Gastroesophageal sphincter (tissue), 4 donors: ENCODE measurements at regions not wholly inside any gene's neighbourhood (a gene's known extent, or its start where the extent isn't known, plus 50 kb on each side); places are given as distances from the start of the nearest gene placed in this dataset.
"Not testable (repeated sequence)": the region's sequence is repeated elsewhere in the genome, so short reads cannot be mapped to it uniquely, and the experiment has no call there.

Source experiments
- ATAC-seq: fragments of 150-250 bp; one replicate; pipeline ENCODE4 v1.9.1; 2016; ENCODE audit warnings: mild to moderate bottlenecking, moderate library complexity
- H3K27ac ChIP-seq, 4 donors: fragments of 200-600 bp; sonication (generic) in 3 of 4; 1 replicate in 3 of 4; 2 replicates in 1 of 4; pipeline ENCODE4 v1.5.1; 2016 to 2019
- H3K27me3 ChIP-seq: fragments of 200-600 bp; sonication (generic); one replicate; pipeline ENCODE4 v1.5.1; 2019
- H3K36me3 ChIP-seq, 2 donors: fragments of 200-600 bp; sonication (generic); one replicate each; pipeline ENCODE4 v1.5.1; 2019; ENCODE audit warnings: control low read depth in 1 of 2
- H3K4me1 ChIP-seq, 3 donors: fragments of 200-600 bp; sonication (generic); 1 replicate in 2 of 3; 2 replicates in 1 of 3; pipeline ENCODE4 v1.5.1; 2016 to 2019; ENCODE audit warnings: control low read depth in 2 of 3
- H3K4me3 ChIP-seq, 2 donors: fragments of 200-600 bp; sonication (generic); one replicate each; pipeline ENCODE4 v1.5.1; 2019; ENCODE audit warnings: mild to moderate bottlenecking in 1 of 2, moderate library complexity in 1 of 2
- H3K9me3 ChIP-seq, 3 donors: fragments of 200-600 bp; sonication (generic); one replicate each; pipeline ENCODE4 v1.5.1; 2017 to 2019; ENCODE audit warnings: control low read depth in 2 of 3
- EP300 ChIP-seq: sonication (generic); formaldehyde crosslinking; IDR thresholded peaks from one replicate; pipeline ENCODE4 v1.6.1; 2017; ENCODE audit warnings: antibody characterized with exemption, mild to moderate bottlenecking
- POLR2A ChIP-seq, 2 donors: fragments of 450-650 bp; IDR thresholded peaks; one replicate each; pipeline ENCODE4 v1.6.1; 2017; ENCODE audit warnings: antibody characterized with exemption in 2 of 2, mild to moderate bottlenecking in 2 of 2, moderate library complexity in 1 of 2
- POLR2AphosphoS5 ChIP-seq: sonication (generic); formaldehyde crosslinking; IDR thresholded peaks from one replicate; pipeline ENCODE4 v1.6.1; 2017; ENCODE audit warnings: antibody characterized with exemption
- WGBS, 2 donors: methylation state at CpG; one replicate each; pipeline ENCODE4 v1.1.5; 2018; ENCODE audit warnings: low coverage in 1 of 2; 5-methylcytosine and 5-hydroxymethylcytosine counted together
- TF ChIP-seq, protein P1 (sequence below), 4 experiments: fragments of 200-600 bp in 2 of 4; fragments of 450-650 bp in 2 of 4; sonication (generic) in 1 of 4; IDR thresholded peaks; one replicate each; pipeline ENCODE4 v1.5.1; 2017 to 2019; ENCODE audit warnings: antibody characterized with exemption in 4 of 4, mild to moderate bottlenecking in 2 of 4, moderate library complexity in 2 of 4

DNA sequence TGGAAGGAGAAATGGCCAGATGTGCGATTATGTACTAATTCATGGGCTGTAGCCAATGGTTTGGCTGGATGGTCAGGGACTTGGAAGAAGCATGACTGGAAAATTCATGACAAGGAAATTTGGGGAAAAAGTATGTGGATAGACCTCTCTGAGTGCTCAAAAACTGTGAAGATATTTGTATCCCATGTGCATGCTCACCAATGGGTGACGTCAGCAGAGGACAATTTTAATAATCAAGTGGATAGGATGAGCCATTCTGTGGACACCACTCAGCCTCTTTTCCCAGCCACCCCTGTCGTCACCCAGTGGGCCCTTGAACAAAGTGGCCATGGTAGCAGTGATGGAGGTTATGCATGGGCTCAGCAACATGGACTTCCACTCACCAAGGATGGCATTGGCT, 490.9 kb upstream of the CBLB start:
- Histone ChIP-seq H3K36me3 (no peaks in the 10 kb centered on the region), H3K27ac (no peak overlapping the region), H3K9me3 (no peaks in the 10 kb centered on the region), H3K4me1 (no peaks in the 10 kb centered on the region), H3K27me3 (no peaks in the 10 kb centered on the region), H3K4me3 (no peak overlapping the region)
- TF ChIP-seq EP300, result no peak
- no peak for TF ChIP-seq POLR2A (IDR thresholded peaks at IDR 0.05)
- TF ChIP-seq POLR2AphosphoS5, result no peak
- TF ChIP-seq, protein P1, sequence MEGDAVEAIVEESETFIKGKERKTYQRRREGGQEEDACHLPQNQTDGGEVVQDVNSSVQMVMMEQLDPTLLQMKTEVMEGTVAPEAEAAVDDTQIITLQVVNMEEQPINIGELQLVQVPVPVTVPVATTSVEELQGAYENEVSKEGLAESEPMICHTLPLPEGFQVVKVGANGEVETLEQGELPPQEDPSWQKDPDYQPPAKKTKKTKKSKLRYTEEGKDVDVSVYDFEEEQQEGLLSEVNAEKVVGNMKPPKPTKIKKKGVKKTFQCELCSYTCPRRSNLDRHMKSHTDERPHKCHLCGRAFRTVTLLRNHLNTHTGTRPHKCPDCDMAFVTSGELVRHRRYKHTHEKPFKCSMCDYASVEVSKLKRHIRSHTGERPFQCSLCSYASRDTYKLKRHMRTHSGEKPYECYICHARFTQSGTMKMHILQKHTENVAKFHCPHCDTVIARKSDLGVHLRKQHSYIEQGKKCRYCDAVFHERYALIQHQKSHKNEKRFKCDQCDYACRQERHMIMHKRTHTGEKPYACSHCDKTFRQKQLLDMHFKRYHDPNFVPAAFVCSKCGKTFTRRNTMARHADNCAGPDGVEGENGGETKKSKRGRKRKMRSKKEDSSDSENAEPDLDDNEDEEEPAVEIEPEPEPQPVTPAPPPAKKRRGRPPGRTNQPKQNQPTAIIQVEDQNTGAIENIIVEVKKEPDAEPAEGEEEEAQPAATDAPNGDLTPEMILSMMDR (IDR thresholded peaks at IDR 0.05), result no peak
- 95 to 100% methylated on average over 2 to 3 of the region's 3 CpGs for WGBS, 2 donors
- no peak for ATAC-seq

DNA sequence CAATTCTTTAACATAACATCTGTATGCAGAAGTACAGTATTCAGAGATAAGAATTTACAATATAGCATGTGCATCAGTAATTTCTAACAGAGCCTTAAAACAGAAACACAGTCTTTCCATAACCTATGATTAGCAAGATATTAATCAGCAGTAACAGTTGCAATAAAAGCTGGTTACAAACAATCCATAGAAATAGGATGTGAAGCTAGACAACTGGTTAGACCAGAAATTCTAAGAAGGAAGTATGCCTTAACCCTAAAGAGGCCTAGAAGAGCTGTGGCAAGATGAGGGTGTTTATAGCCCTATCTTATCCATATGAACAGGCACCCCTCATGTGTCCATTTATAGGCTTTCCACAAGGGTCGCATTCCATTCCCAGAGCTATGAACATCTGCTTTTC, 492.1 kb upstream of the CBLB start:
- H3K4me1 ChIP-seq, H3K36me3 ChIP-seq, H3K4me3 ChIP-seq, H3K27me3 ChIP-seq, H3K27ac ChIP-seq, H3K9me3 ChIP-seq, ATAC-seq: not testable (repeated sequence)
- no CpG with 5 or more reads among the region's 1 CpG for WGBS, 2 donors

DNA sequence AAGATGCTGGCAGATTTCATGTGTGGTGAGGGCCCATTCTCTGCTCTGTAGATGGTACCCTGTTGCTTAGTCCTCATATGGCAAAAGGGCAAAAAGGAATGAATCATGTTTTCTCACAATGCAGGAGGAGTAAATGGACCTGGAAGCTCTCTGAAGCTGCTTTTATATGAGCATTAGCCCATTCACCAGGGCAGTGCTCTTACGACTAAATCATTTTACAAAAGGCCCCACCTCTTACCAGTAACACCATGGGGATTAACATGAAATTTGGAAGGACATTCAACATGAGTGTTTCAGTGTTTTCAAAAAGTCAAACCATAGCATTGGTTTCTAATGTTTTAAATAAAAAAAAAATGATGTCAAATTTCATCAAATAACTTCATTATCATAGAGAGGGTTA, 495.7 kb upstream of the CBLB start:
- Histone ChIP-seq H3K27ac (no peak overlapping the region), H3K4me1 (no peaks in the 10 kb centered on the region), H3K36me3 (no peaks in the 10 kb centered on the region), H3K27me3 (no peaks in the 10 kb centered on the region), H3K9me3 (no peaks in the 10 kb centered on the region), H3K4me3 (no peak overlapping the region)
- 67 to 100% methylated on average over 1 of the region's 1 CpG for WGBS, 2 donors
- TF ChIP-seq EP300 (no peak), POLR2AphosphoS5 (no peak), POLR2A (IDR thresholded peaks at IDR 0.05) (no peak)
- TF ChIP-seq, protein P1 (IDR thresholded peaks at IDR 0.05), result no peak
- no peak for ATAC-seq

DNA sequence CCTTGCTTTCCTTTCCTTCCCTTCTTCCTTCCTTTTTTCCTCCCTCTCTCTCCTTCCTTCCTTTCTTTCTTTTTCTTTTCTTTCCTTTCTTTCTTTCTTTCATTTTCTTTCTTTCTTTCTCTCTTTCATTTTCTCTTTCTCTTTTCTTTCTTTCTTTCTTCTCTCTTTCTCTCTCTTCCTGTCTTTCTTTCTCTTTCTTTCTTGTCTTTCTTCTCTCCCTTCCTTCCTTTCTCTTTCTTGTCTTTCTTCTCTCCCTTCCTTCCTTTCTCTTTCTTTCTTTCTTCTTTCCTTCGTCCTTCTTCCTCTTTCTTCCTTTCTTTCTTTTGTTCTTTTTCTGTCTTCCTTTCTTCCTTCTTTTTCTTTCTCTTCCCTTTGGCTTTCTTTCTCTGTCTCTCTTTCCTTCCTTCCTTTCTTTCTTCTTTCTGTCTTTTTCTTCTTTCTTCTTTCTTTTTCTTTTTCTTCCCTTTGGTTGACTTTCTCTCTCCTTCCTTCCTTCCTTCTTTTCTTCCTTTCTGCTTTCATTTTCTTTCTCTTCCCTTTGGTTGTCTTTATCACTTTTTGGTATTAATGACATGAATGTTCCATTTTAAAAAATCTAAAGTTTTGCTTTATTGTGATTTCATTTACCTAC, 496.4 kb upstream of the CBLB start:
- no peaks in the 10 kb centered on the region for H3K27me3 ChIP-seq
- no peaks in the 10 kb centered on the region for H3K9me3 ChIP-seq
- no peak for TF ChIP-seq POLR2A (IDR thresholded peaks at IDR 0.05)
- TF ChIP-seq EP300, result no peak
- TF ChIP-seq POLR2AphosphoS5, result no peak
- TF ChIP-seq, protein P1 (IDR thresholded peaks at IDR 0.05), result no peak
- no peak for ATAC-seq
- H3K27ac ChIP-seq, result no peak overlapping the region
- no peak overlapping the region for H3K4me3 ChIP-seq
- WGBS, 2 donors, result 82 to 92% methylated on average over 1 of the region's 1 CpG
- H3K4me1 ChIP-seq, result no peaks in the 10 kb centered on the region
- H3K36me3 ChIP-seq, result no peaks in the 10 kb centered on the region

DNA sequence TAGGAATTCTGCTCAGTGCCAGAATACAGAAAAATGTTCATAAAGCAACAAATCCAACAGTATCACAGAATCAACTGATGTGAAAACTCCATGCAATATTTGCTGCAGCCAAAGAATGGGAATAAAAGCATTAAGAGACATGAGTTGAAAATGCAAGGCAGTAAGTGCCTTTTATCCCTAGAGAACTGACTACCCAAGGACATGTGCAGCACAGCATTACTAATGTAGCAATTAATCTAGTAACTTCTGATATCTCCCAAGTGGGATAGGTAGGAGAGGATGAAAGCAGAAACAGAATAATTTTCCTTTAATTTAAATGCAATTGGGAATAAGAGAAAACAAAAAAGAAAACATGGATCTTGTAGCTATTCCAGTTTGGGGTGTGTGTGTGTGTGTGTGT, 497.5 kb upstream of the CBLB start:
- H3K4me3 ChIP-seq, result no peak overlapping the region
- ATAC-seq, result no peak
- no peaks in the 10 kb centered on the region for H3K36me3 ChIP-seq
- TF ChIP-seq EP300 (no peak), POLR2A (IDR thresholded peaks at IDR 0.05) (no peak), POLR2AphosphoS5 (no peak)
- TF ChIP-seq, protein P1 (IDR thresholded peaks at IDR 0.05), result no peak
- no peaks in the 10 kb centered on the region for H3K9me3 ChIP-seq
- no peaks in the 10 kb centered on the region for H3K27me3 ChIP-seq
- H3K27ac ChIP-seq, result no peak overlapping the region
- no peaks in the 10 kb centered on the region for H3K4me1 ChIP-seq
